Tibial nerve (tissue), 4 donors: ENCODE measurements at regions not wholly inside any gene's neighbourhood (a gene's known extent, or its start where the extent isn't known, plus 50 kb on each side); places are given as distances from the start of the nearest gene placed in this dataset.

ENCODE experiments used
- CTCF ChIP-seq, 5 experiments: fragments of 200-600 bp in 3 of 5; fragments of 450-650 bp in 2 of 5; sonication (generic) in 3 of 5; IDR thresholded peaks; one replicate each; pipeline ENCODE4 v1.5.1; 2016 to 2019; ENCODE audit warnings: antibody characterized with exemption in 5 of 5, mild to moderate bottlenecking in 3 of 5, moderate library complexity in 2 of 5
- EP300 ChIP-seq, 2 donors: sonication (generic); formaldehyde crosslinking; IDR thresholded peaks; one replicate each; pipeline ENCODE4 v1.6.1; 2017; ENCODE audit warnings: antibody characterized with exemption in 2 of 2, mild to moderate bottlenecking in 1 of 2
- POLR2A ChIP-seq, 2 donors: fragments of 450-650 bp; IDR thresholded peaks; one replicate each; pipeline ENCODE4 v1.6.1; 2017; ENCODE audit warnings: antibody characterized with exemption in 2 of 2, mild to moderate bottlenecking in 2 of 2, moderate library complexity in 2 of 2

- no peak for TF ChIP-seq CTCF (IDR thresholded peaks at IDR 0.05)
- TF ChIP-seq POLR2A (IDR thresholded peaks at IDR 0.05): no peak
- no peak for TF ChIP-seq EP300 (IDR thresholded peaks at IDR 0.05)
Measured at GRCh38 chr2:501667-502066, 175.5 kb downstream of the TMEM18 start.
